DMS 273 treated with DMSO at 0.1 percent for 48 hours (cell line): ENCODE measurements at regions not wholly inside any gene's neighbourhood (a gene's known extent, or its start where the extent isn't known, plus 50 kb on each side); places are given as distances from the start of the nearest gene placed in this dataset.
"Not testable (repeated sequence)": the region's sequence is repeated elsewhere in the genome, so short reads cannot be mapped to it uniquely, and the experiment has no call there.

ENCODE experiments used
- DNase-seq: peaks from one replicate; lab custom pipeline; 2025; lab: John Stamatoyannopoulos, UW

- DNase-seq = no peak
These were observed 1072.6 kb upstream of the COX7C start for GRCh38 chr5:85545129-85545528.

GRCh38 chr5:85549229-85549628, 1068.5 kb upstream of the COX7C start:
- DNase-seq = no peak

GRCh38 chr5:85549836-85550599, 1067.7 kb upstream of the COX7C start:
- no peak for DNase-seq

- DNase-seq = no peak
These were observed 1061.3 kb upstream of the COX7C start for GRCh38 chr5:85556464-85556863.

- DNase-seq = no peak
These were observed 1041.1 kb upstream of the COX7C start for GRCh38 chr5:85576666-85577065.

- DNase-seq = not testable (repeated sequence)
These were observed 1029.9 kb upstream of the COX7C start for GRCh38 chr5:85587806-85588205.

- DNase-seq = not testable (repeated sequence)
These were observed 1029.5 kb upstream of the COX7C start for GRCh38 chr5:85588268-85588667.

- no peak for DNase-seq
These were observed 1027.0 kb upstream of the COX7C start for GRCh38 chr5:85590764-85591163.

GRCh38 chr5:85591311-85591710, 1026.4 kb upstream of the COX7C start:
- DNase-seq = no peak

GRCh38 chr5:85602843-85603242, 1014.9 kb upstream of the COX7C start:
- DNase-seq = no peak

- no peak for DNase-seq
These were observed 1013.4 kb upstream of the COX7C start for GRCh38 chr5:85604378-85604777.

GRCh38 chr5:85604786-85605185, 1013.0 kb upstream of the COX7C start:
- no peak for DNase-seq

GRCh38 chr5:85605381-85605780, 1012.4 kb upstream of the COX7C start:
- no peak for DNase-seq

GRCh38 chr5:85614489-85614888, 1003.3 kb upstream of the COX7C start:
- DNase-seq = no peak

- no peak for DNase-seq
These were observed 996.1 kb upstream of the COX7C start for GRCh38 chr5:85621668-85622067.

- DNase-seq = no peak
These were observed 989.6 kb upstream of the COX7C start for GRCh38 chr5:85628153-85628552.

GRCh38 chr5:85638495-85639125, 979.1 kb upstream of the COX7C start:
- DNase-seq = not testable (repeated sequence)

GRCh38 chr5:85646036-85646435, 971.7 kb upstream of the COX7C start:
- DNase-seq = no peak

GRCh38 chr5:85646641-85647040, 971.1 kb upstream of the COX7C start:
- DNase-seq = no peak

GRCh38 chr5:85647349-85648127, 970.2 kb upstream of the COX7C start:
- DNase-seq = no peak

- no peak for DNase-seq
These were observed 969.2 kb upstream of the COX7C start for GRCh38 chr5:85648495-85648894.

GRCh38 chr5:85651731-85652130, 966.0 kb upstream of the COX7C start:
- no peak for DNase-seq

- not testable (repeated sequence) for DNase-seq
These were observed 963.6 kb upstream of the COX7C start for GRCh38 chr5:85654144-85654543.
